ENCODE measurements at regions not wholly inside any gene's neighbourhood (a gene's known extent, or its start where the extent isn't known, plus 50 kb on each side); places are given as distances from the start of the nearest gene placed in this dataset.

GRCh38 chr13:72444999-72445398, 282.4 kb downstream of the MZT1 start:
- Histone ChIP-seq H3K27me3 (no peaks in the 10 kb centered on the region), H3K27ac (no peak overlapping the region), H3K9me3 (no peaks in the 10 kb centered on the region), H3K4me1 (no peaks in the 10 kb centered on the region), H3K36me3 (no peaks in the 10 kb centered on the region), H3K4me3 (no peak overlapping the region)
- no peak for DNase-seq
- TF ChIP-seq POLR2A (IDR thresholded peaks at IDR 0.05) (no peak), CTCF (IDR thresholded peaks at IDR 0.05) (no peak)

DNA sequence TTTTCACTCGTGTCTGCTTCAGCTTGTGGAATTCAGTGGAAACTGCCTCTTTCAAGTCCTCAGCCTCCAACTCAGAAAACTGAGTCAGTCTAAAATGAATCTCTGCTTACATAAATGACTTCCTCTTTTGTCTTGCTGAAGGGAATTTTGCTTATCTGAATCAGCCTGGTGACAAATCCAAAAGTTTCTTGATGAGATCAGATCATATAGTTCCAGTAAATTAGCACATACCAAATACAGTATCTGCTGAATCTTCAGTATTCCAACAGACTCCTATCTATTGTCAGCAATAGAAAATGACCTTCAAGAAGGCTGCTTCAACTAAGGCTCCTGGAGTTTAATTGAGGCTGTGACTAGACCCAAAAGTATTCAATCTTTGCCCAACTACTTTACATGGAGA, 290.0 kb downstream of the MZT1 start:
- no peak overlapping the region for H3K4me3 ChIP-seq
- DNase-seq: no peak
- no peak for TF ChIP-seq POLR2A (IDR thresholded peaks at IDR 0.05)
- no peak for TF ChIP-seq CTCF (IDR thresholded peaks at IDR 0.05)
- H3K4me1 ChIP-seq: no peaks in the 10 kb centered on the region
- H3K9me3 ChIP-seq: no peaks in the 10 kb centered on the region
- H3K27ac ChIP-seq: no peak overlapping the region
- H3K36me3 ChIP-seq: no peaks in the 10 kb centered on the region
- no peaks in the 10 kb centered on the region for H3K27me3 ChIP-seq

GRCh38 chr13:72435251-72435650, 292.2 kb downstream of the MZT1 start:
- no peaks in the 10 kb centered on the region for H3K36me3 ChIP-seq
- H3K27me3 ChIP-seq: no peaks in the 10 kb centered on the region
- H3K9me3 ChIP-seq: no peaks in the 10 kb centered on the region
- no peak for TF ChIP-seq POLR2A (IDR thresholded peaks at IDR 0.05)
- no peak for TF ChIP-seq CTCF (IDR thresholded peaks at IDR 0.05)
- H3K27ac ChIP-seq: no peak overlapping the region
- H3K4me3 ChIP-seq: no peak overlapping the region
- H3K4me1 ChIP-seq: no peaks in the 10 kb centered on the region
- no peak for DNase-seq

GRCh38 chr13:72431981-72432682, 295.3 kb downstream of the MZT1 start:
- no peak overlapping the region for H3K4me3 ChIP-seq
- no peaks in the 10 kb centered on the region for H3K9me3 ChIP-seq
- no peak for TF ChIP-seq CTCF (IDR thresholded peaks at IDR 0.05)
- no peaks in the 10 kb centered on the region for H3K36me3 ChIP-seq
- no peak overlapping the region for H3K27ac ChIP-seq
- DNase-seq: no peak
- no peaks in the 10 kb centered on the region for H3K4me1 ChIP-seq
- H3K27me3 ChIP-seq: no peaks in the 10 kb centered on the region

GRCh38 chr13:72430923-72431322, 296.5 kb downstream of the MZT1 start:
- Histone ChIP-seq H3K36me3 (no peaks in the 10 kb centered on the region), H3K27me3 (no peaks in the 10 kb centered on the region), H3K27ac (no peak overlapping the region), H3K9me3 (no peaks in the 10 kb centered on the region), H3K4me1 (no peaks in the 10 kb centered on the region), H3K4me3 (no peak overlapping the region)
- TF ChIP-seq CTCF (IDR thresholded peaks at IDR 0.05) (no peak), POLR2A (IDR thresholded peaks at IDR 0.05) (no peak)
- DNase-seq: no peak

All from Peyer's patch (tissue), 4 donors.